Esophagus muscularis mucosa (tissue), 3 donors: ENCODE measurements at regions not wholly inside any gene's neighbourhood (a gene's known extent, or its start where the extent isn't known, plus 50 kb on each side); places are given as distances from the start of the nearest gene placed in this dataset.

Experiments
- CTCF ChIP-seq, 3 experiments: fragments of 200-600 bp in 2 of 3; fragments of 450-650 bp in 1 of 3; sonication (generic) in 2 of 3; IDR thresholded peaks; one replicate each; pipeline ENCODE4 v1.5.1; 2017 to 2019; ENCODE audit warnings: antibody characterized with exemption in 3 of 3, mild to moderate bottlenecking in 2 of 3, moderate library complexity in 1 of 3
- EP300 ChIP-seq: sonication (generic); formaldehyde crosslinking; IDR thresholded peaks from one replicate; pipeline ENCODE4 v1.6.1; 2017; ENCODE audit warnings: antibody characterized with exemption

GRCh38 chr2:217551252-217551899, 451.4 kb downstream of the TNS1 start:
- TF ChIP-seq CTCF (IDR thresholded peaks at IDR 0.05) (no peak), EP300 (no peak)
